ENCODE measurements at regions not wholly inside any gene's neighbourhood (a gene's known extent, or its start where the extent isn't known, plus 50 kb on each side); places are given as distances from the start of the nearest gene placed in this dataset.

DNA sequence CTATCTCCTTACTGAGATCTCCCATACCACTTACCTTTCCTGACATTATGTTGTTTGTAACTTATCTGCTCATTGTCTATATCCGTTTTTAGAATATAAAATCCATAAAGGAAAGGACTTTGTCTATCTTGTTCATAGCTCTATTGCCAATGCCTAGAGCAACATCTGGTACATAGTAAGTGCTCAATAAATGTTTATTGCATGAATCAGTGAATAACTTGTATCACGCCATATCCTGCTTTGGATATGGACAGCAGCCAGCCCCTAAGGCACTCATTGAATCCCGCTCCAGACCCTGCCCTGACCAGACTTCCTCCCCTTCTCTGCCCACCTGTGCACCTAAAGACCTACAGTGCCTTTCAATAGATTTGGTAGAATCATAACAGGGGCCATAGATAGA lies 298.1 kb upstream of the PLXNA2 start:
- DNase-seq (ENCODE audit: low spot score), result no peak
- no peak overlapping the region for H2AFZ ChIP-seq (ENCODE audit: low read length)
- H3K4me1 ChIP-seq (ENCODE audit: insufficient read depth, low read length, poor library complexity, severe bottlenecking), result no peaks in the 10 kb centered on the region
- no peak overlapping the region for H3K27ac ChIP-seq (ENCODE audit: low read depth, low read length, poor library complexity, severe bottlenecking)
- no peaks in the 10 kb centered on the region for H3K79me2 ChIP-seq (ENCODE audit: insufficient read depth, low read depth, low read length)
- POLR2A ChIA-PET, result no interaction called here
- no peak overlapping the region for H3K4me2 ChIP-seq (ENCODE audit: low read length)
- H3K36me3 ChIP-seq (ENCODE audit: insufficient read depth, low read length), result no peaks in the 10 kb centered on the region
- H3K4me3 ChIP-seq (ENCODE audit: low read depth, low read length, poor library complexity, severe bottlenecking), result no peak overlapping the region
- intact Hi-C loops (cut with micrococcal nuclease; ENCODE audit: unreplicated experiment), result no loop called here
- TF ChIP-seq EZH2phosphoT487 (IDR thresholded peaks at IDR 0.05; ENCODE audit: borderline replicate concordance, low read depth, low read length), result no peak
- TF ChIP-seq, protein P1, sequence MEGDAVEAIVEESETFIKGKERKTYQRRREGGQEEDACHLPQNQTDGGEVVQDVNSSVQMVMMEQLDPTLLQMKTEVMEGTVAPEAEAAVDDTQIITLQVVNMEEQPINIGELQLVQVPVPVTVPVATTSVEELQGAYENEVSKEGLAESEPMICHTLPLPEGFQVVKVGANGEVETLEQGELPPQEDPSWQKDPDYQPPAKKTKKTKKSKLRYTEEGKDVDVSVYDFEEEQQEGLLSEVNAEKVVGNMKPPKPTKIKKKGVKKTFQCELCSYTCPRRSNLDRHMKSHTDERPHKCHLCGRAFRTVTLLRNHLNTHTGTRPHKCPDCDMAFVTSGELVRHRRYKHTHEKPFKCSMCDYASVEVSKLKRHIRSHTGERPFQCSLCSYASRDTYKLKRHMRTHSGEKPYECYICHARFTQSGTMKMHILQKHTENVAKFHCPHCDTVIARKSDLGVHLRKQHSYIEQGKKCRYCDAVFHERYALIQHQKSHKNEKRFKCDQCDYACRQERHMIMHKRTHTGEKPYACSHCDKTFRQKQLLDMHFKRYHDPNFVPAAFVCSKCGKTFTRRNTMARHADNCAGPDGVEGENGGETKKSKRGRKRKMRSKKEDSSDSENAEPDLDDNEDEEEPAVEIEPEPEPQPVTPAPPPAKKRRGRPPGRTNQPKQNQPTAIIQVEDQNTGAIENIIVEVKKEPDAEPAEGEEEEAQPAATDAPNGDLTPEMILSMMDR (conservative IDR thresholded peaks at IDR 0.05; ENCODE audit: low read length), result no peak
- no peaks in the 10 kb centered on the region for H4K20me1 ChIP-seq (ENCODE audit: insufficient read depth, low read length)
- no TSS peak for BruUV-seq (replicated peaks)
- CTCF ChIA-PET (ENCODE audit: unreplicated experiment), result no interaction called here
- no peaks in the 10 kb centered on the region for H3K9me3 ChIP-seq (ENCODE audit: low read length)
- H3K9me2 ChIP-seq (ENCODE audit: insufficient read depth, low read length), result no peaks in the 10 kb centered on the region

- Histone ChIP-seq H2AFZ (ENCODE audit: low read length) (no peak overlapping the region), H3K36me3 (ENCODE audit: insufficient read depth, low read length) (no peaks in the 10 kb centered on the region), H3K4me3 (ENCODE audit: low read depth, low read length, poor library complexity, severe bottlenecking) (no peak overlapping the region), H3K9me3 (ENCODE audit: low read length) (no peaks in the 10 kb centered on the region), H3K4me2 (ENCODE audit: low read length) (no peak overlapping the region), H3K79me2 (ENCODE audit: insufficient read depth, low read depth, low read length) (no peaks in the 10 kb centered on the region), H3K4me1 (ENCODE audit: insufficient read depth, low read length, poor library complexity, severe bottlenecking) (no peaks in the 10 kb centered on the region), H3K27ac (ENCODE audit: low read depth, low read length, poor library complexity, severe bottlenecking) (no peak overlapping the region), H4K20me1 (ENCODE audit: insufficient read depth, low read length) (no peaks in the 10 kb centered on the region), H3K9me2 (ENCODE audit: insufficient read depth, low read length) (no peaks in the 10 kb centered on the region)
- no peak for TF ChIP-seq EZH2phosphoT487 (IDR thresholded peaks at IDR 0.05; ENCODE audit: borderline replicate concordance, low read depth, low read length)
- TF ChIP-seq, protein P1 (conservative IDR thresholded peaks at IDR 0.05; ENCODE audit: low read length), result no peak
- intact Hi-C loops (cut with micrococcal nuclease; ENCODE audit: unreplicated experiment), result no loop called here
- DNase-seq (ENCODE audit: low spot score), result no peak
- BruUV-seq (replicated peaks), result no TSS peak
- CTCF ChIA-PET (ENCODE audit: unreplicated experiment), result no interaction called here
- POLR2A ChIA-PET, result no interaction called here
These were observed 299.9 kb upstream of the PLXNA2 start for GRCh38 chr1:208544053-208544452.

DNA sequence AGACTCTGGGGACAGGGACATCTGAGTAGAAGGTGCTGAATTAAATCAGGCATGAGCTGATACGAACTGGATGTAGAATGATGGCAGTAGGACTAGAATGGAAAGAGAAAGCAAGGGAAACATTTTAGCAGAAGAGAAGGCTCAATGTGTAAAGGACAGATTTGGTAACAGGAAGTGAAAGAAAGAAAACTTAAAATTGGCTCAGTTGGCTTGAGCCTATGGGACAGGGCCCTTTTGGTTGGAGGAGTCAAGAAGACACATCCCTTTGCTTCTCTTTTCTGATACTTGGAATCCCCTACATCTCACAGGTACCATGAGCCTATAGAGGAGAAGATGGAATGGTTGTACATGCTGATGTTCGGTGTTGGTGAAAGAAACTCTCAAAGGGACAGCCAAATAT lies 300.6 kb upstream of the PLXNA2 start:
- Histone ChIP-seq H4K20me1 (ENCODE audit: insufficient read depth, low read length) (no peaks in the 10 kb centered on the region), H3K27ac (ENCODE audit: low read depth, low read length, poor library complexity, severe bottlenecking) (no peak overlapping the region), H2AFZ (ENCODE audit: low read length) (no peak overlapping the region), H3K4me2 (ENCODE audit: low read length) (no peak overlapping the region), H3K4me3 (ENCODE audit: low read depth, low read length, poor library complexity, severe bottlenecking) (no peak overlapping the region), H3K79me2 (ENCODE audit: insufficient read depth, low read depth, low read length) (no peaks in the 10 kb centered on the region), H3K36me3 (ENCODE audit: insufficient read depth, low read length) (no peaks in the 10 kb centered on the region), H3K9me2 (ENCODE audit: insufficient read depth, low read length) (no peaks in the 10 kb centered on the region), H3K4me1 (ENCODE audit: insufficient read depth, low read length, poor library complexity, severe bottlenecking) (no peaks in the 10 kb centered on the region), H3K9me3 (ENCODE audit: low read length) (no peaks in the 10 kb centered on the region)
- POLR2A ChIA-PET, result no interaction called here
- intact Hi-C loops (cut with micrococcal nuclease; ENCODE audit: unreplicated experiment), result no loop called here
- no TSS peak for BruUV-seq (replicated peaks)
- CTCF ChIA-PET (ENCODE audit: unreplicated experiment), result no interaction called here
- no peak for DNase-seq (ENCODE audit: low spot score)
- TF ChIP-seq, protein P1 (conservative IDR thresholded peaks at IDR 0.05; ENCODE audit: low read length), result no peak
